ENCODE measurements at regions not wholly inside any gene's neighbourhood (a gene's known extent, or its start where the extent isn't known, plus 50 kb on each side); places are given as distances from the start of the nearest gene placed in this dataset.

- ATAC-seq (no peak), DNase-seq (ENCODE audit: low spot score in 2 of 2) (no peak)
- Mint-ChIP-seq H3K27ac (no peak overlapping the region), H3K36me3 (no peaks in the 10 kb centered on the region), H3K9me3 (no peaks in the 10 kb centered on the region)
Observed at GRCh38 chr10:128470321-128470965, 344.2 kb upstream of the MKI67 start.

- Mint-ChIP-seq H3K9me3 (no peaks in the 10 kb centered on the region), H3K36me3 (no peaks in the 10 kb centered on the region), H3K27ac (no peak overlapping the region)
- DNase-seq (ENCODE audit: low spot score in 2 of 2) (no peak), ATAC-seq (no peak)
Observed at GRCh38 chr10:128471151-128471550, 344.9 kb upstream of the MKI67 start.

GRCh38 chr10:128472196-128472595, 346.0 kb upstream of the MKI67 start:
- no peak overlapping the region for H3K27ac Mint-ChIP-seq
- DNase-seq (ENCODE audit: low spot score in 2 of 2) (no peak), ATAC-seq (no peak)
- H3K9me3 Mint-ChIP-seq: no peaks in the 10 kb centered on the region
- no peaks in the 10 kb centered on the region for H3K36me3 Mint-ChIP-seq

GRCh38 chr10:128473396-128473795, 347.2 kb upstream of the MKI67 start:
- no peak for ATAC-seq
- DNase-seq (ENCODE audit: low spot score in 2 of 2): no peak
- H3K36me3 Mint-ChIP-seq: no peaks in the 10 kb centered on the region
- H3K27ac Mint-ChIP-seq: no peak overlapping the region
- no peaks in the 10 kb centered on the region for H3K9me3 Mint-ChIP-seq

- no peak overlapping the region for H3K27ac Mint-ChIP-seq
- DNase-seq (ENCODE audit: low spot score in 2 of 2) (no peak), ATAC-seq (no peak)
- H3K9me3 Mint-ChIP-seq: no peaks in the 10 kb centered on the region
- no peaks in the 10 kb centered on the region for H3K36me3 Mint-ChIP-seq
Observed at GRCh38 chr10:128473911-128474310, 347.7 kb upstream of the MKI67 start.

GRCh38 chr10:128474571-128474970, 348.3 kb upstream of the MKI67 start:
- Mint-ChIP-seq H3K9me3 (no peaks in the 10 kb centered on the region), H3K27ac (no peak overlapping the region), H3K36me3 (no peaks in the 10 kb centered on the region)
- DNase-seq (ENCODE audit: low spot score in 2 of 2) (no peak), ATAC-seq (no peak)

- DNase-seq (ENCODE audit: low spot score in 2 of 2) (no peak), ATAC-seq (no peak)
- Mint-ChIP-seq H3K27ac (no peak overlapping the region), H3K9me3 (no peaks in the 10 kb centered on the region), H3K36me3 (no peaks in the 10 kb centered on the region)
Observed at GRCh38 chr10:128475686-128476367, 349.6 kb upstream of the MKI67 start.

- ATAC-seq (no peak), DNase-seq (ENCODE audit: low spot score in 2 of 2) (no peak)
- Mint-ChIP-seq H3K27ac (no peak overlapping the region), H3K9me3 (no peaks in the 10 kb centered on the region), H3K36me3 (no peaks in the 10 kb centered on the region)
Observed at GRCh38 chr10:128476368-128476725, 350.1 kb upstream of the MKI67 start.

GRCh38 chr10:128476845-128477244, 350.6 kb upstream of the MKI67 start:
- no peak overlapping the region for H3K27ac Mint-ChIP-seq
- DNase-seq (ENCODE audit: low spot score in 2 of 2): no peak
- ATAC-seq: no peak
- no peaks in the 10 kb centered on the region for H3K9me3 Mint-ChIP-seq
- H3K36me3 Mint-ChIP-seq: no peaks in the 10 kb centered on the region

- no peak overlapping the region for H3K27ac Mint-ChIP-seq
- no peak for DNase-seq (ENCODE audit: low spot score in 2 of 2)
- no peak for ATAC-seq
- H3K9me3 Mint-ChIP-seq: no peaks in the 10 kb centered on the region
- H3K36me3 Mint-ChIP-seq: no peaks in the 10 kb centered on the region
Observed at GRCh38 chr10:128480601-128481000, 354.4 kb upstream of the MKI67 start.

- no peaks in the 10 kb centered on the region for H3K36me3 Mint-ChIP-seq
- ATAC-seq (no peak), DNase-seq (ENCODE audit: low spot score in 2 of 2) (no peak)
- H3K27ac Mint-ChIP-seq: no peak overlapping the region
- no peaks in the 10 kb centered on the region for H3K9me3 Mint-ChIP-seq
Observed at GRCh38 chr10:128481152-128481840, 355.1 kb upstream of the MKI67 start.

GRCh38 chr10:128482052-128482451, 355.8 kb upstream of the MKI67 start:
- no peak for DNase-seq (ENCODE audit: low spot score in 2 of 2)
- Mint-ChIP-seq H3K9me3 (no peaks in the 10 kb centered on the region), H3K36me3 (no peaks in the 10 kb centered on the region), H3K27ac (no peak overlapping the region)
- ATAC-seq: no peak

GRCh38 chr10:128483216-128483615, 357.0 kb upstream of the MKI67 start:
- Mint-ChIP-seq H3K36me3 (no peaks in the 10 kb centered on the region), H3K27ac (no peak overlapping the region), H3K9me3 (no peaks in the 10 kb centered on the region)
- ATAC-seq (no peak), DNase-seq (ENCODE audit: low spot score in 2 of 2) (no peak)

- DNase-seq (ENCODE audit: low spot score in 2 of 2) (no peak), ATAC-seq (no peak)
- H3K36me3 Mint-ChIP-seq: no peaks in the 10 kb centered on the region
- H3K27ac Mint-ChIP-seq: no peak overlapping the region
- H3K9me3 Mint-ChIP-seq: no peaks in the 10 kb centered on the region
Observed at GRCh38 chr10:128484041-128484440, 357.8 kb upstream of the MKI67 start.

- no peak for ATAC-seq
Observed at GRCh38 chr10:128485701-128486235, 359.5 kb upstream of the MKI67 start.

GRCh38 chr10:128487517-128487916, 361.3 kb upstream of the MKI67 start:
- DNase-seq (ENCODE audit: low spot score in 2 of 2) (no peak), ATAC-seq (no peak)

More at GRCh38 chr10:128485701-128486235, 359.5 kb upstream of the MKI67 start:
- no peak for DNase-seq (ENCODE audit: low spot score in 2 of 2)
- H3K27ac Mint-ChIP-seq: no peak overlapping the region
- no peaks in the 10 kb centered on the region for H3K9me3 Mint-ChIP-seq
- no peaks in the 10 kb centered on the region for H3K36me3 Mint-ChIP-seq

GRCh38 chr10:128489324-128490247, 363.4 kb upstream of the MKI67 start:
- Mint-ChIP-seq H3K36me3 (no peaks in the 10 kb centered on the region), H3K27ac (no peak overlapping the region), H3K9me3 (no peaks in the 10 kb centered on the region)
- DNase-seq (ENCODE audit: low spot score in 2 of 2) (no peak), ATAC-seq (no peak)

More at GRCh38 chr10:128487517-128487916, 361.3 kb upstream of the MKI67 start:
- Mint-ChIP-seq H3K36me3 (no peaks in the 10 kb centered on the region), H3K27ac (no peak overlapping the region), H3K9me3 (no peaks in the 10 kb centered on the region)

Measured in activated naive CD4-positive, alpha-beta T cell treated with anti-CD3 and anti-CD28 coated beads, Interleukin-2, amount 50 U/mL, for 72 hours (primary cell).